AG09319 (cell line): ENCODE measurements at regions not wholly inside any gene's neighbourhood (a gene's known extent, or its start where the extent isn't known, plus 50 kb on each side); places are given as distances from the start of the nearest gene placed in this dataset.

ENCODE experiments used
- DNase-seq: peaks from one replicate; pipeline ENCODE4 v3.0.0-alpha.2; 2010; ENCODE audit warnings: low read depth; ENCODE audit errors: extremely low read depth
- CTCF ChIP-seq: IDR thresholded peaks from 2 replicates; pipeline ENCODE4 v1.5.1; 2011; ENCODE audit warnings: low read depth, mild to moderate bottlenecking, inconsistent platforms, low read length, moderate library complexity

GRCh38 chr6:141212296-141212695 is 920.4 kb upstream of the GJE1 start:
- no peak for DNase-seq
- no peak for TF ChIP-seq CTCF

GRCh38 chr6:141211845-141212244 is 920.9 kb upstream of the GJE1 start:
- no peak for DNase-seq

GRCh38 chr6:141210901-141211300 is 921.8 kb upstream of the GJE1 start:
- TF ChIP-seq CTCF = no peak
- DNase-seq = no peak

More at GRCh38 chr6:141211845-141212244, 920.9 kb upstream of the GJE1 start:
- no peak for TF ChIP-seq CTCF

- DNase-seq = no peak
These were observed 922.8 kb upstream of the GJE1 start for GRCh38 chr6:141209890-141210289.

GRCh38 chr6:141208101-141208500 is 924.6 kb upstream of the GJE1 start:
- no peak for TF ChIP-seq CTCF

More at GRCh38 chr6:141209890-141210289, 922.8 kb upstream of the GJE1 start:
- no peak for TF ChIP-seq CTCF

GRCh38 chr6:141203902-141204575 is 928.7 kb upstream of the GJE1 start:
- TF ChIP-seq CTCF = no peak
- no peak for DNase-seq

More at GRCh38 chr6:141208101-141208500, 924.6 kb upstream of the GJE1 start:
- no peak for DNase-seq

- no peak for TF ChIP-seq CTCF
- DNase-seq = no peak
These were observed 930.1 kb upstream of the GJE1 start for GRCh38 chr6:141202626-141203025.
